Trophoblast cell (in vitro differentiated cells and primary cell): ENCODE measurements at regions not wholly inside any gene's neighbourhood (a gene's known extent, or its start where the extent isn't known, plus 50 kb on each side); places are given as distances from the start of the nearest gene placed in this dataset.

ENCODE experiments used
- DNase-seq, 2 donors: peaks; one replicate each; pipeline ENCODE4 v3.0.0-alpha.2; 2016
- H2AFZ ChIP-seq: 2 replicates; pipeline ENCODE4 v1.6.1; 2013; ENCODE audit warnings: low read length, moderate library complexity, mild to moderate bottlenecking; ENCODE audit not compliant: insufficient read depth, poor library complexity
- H2AK5ac ChIP-seq: 2 replicates; pipeline ENCODE4 v1.6.1; 2013; ENCODE audit warnings: mild to moderate bottlenecking, low read length
- H2BK120ac ChIP-seq: 2 replicates; pipeline ENCODE4 v1.6.1; 2013; ENCODE audit warnings: low read length, mild to moderate bottlenecking, moderate library complexity; ENCODE audit not compliant: insufficient read depth, poor library complexity
- H2BK12ac ChIP-seq: 2 replicates; pipeline ENCODE4 v1.6.1; 2013; ENCODE audit warnings: mild to moderate bottlenecking, low read length, moderate library complexity
- H2BK5ac ChIP-seq: 2 replicates; pipeline ENCODE4 v1.6.1; 2013; ENCODE audit warnings: low read length, low read depth, moderate library complexity, mild to moderate bottlenecking; ENCODE audit not compliant: poor library complexity
- H3K14ac ChIP-seq: 2 replicates; pipeline ENCODE4 v1.6.1; 2013; ENCODE audit warnings: mild to moderate bottlenecking, low read length
- H3K18ac ChIP-seq: 2 replicates; pipeline ENCODE4 v1.6.1; 2013; ENCODE audit warnings: mild to moderate bottlenecking, low read length
- H3K23ac ChIP-seq: 2 replicates; pipeline ENCODE4 v1.6.1; 2013; ENCODE audit warnings: low read length
- H3K27ac ChIP-seq: 2 replicates; pipeline ENCODE4 v1.5.1; 2013; ENCODE audit warnings: low read depth, mild to moderate bottlenecking, inconsistent platforms, low read length, moderate library complexity
- H3K27me3 ChIP-seq: 2 replicates; pipeline ENCODE4 v1.6.1; 2013; ENCODE audit warnings: inconsistent platforms, mild to moderate bottlenecking, low read length, moderate library complexity; ENCODE audit not compliant: insufficient read depth
- H3K36me3 ChIP-seq, 2 experiments: 1 replicate in 1 of 2; 2 replicates in 1 of 2; pipeline ENCODE4 v1.6.1; 2013; ENCODE audit warnings: low read length in 2 of 2, mild to moderate bottlenecking in 2 of 2, moderate library complexity in 1 of 2; ENCODE audit not compliant: insufficient read depth in 2 of 2, control insufficient read depth in 1 of 2
- H3K4ac ChIP-seq: 2 replicates; pipeline ENCODE4 v1.6.1; 2013; ENCODE audit warnings: low read depth, mild to moderate bottlenecking, low read length, moderate library complexity
- H3K4me1 ChIP-seq, 2 experiments: 1 replicate in 1 of 2; 2 replicates in 1 of 2; pipeline ENCODE4 v1.6.1; 2013; ENCODE audit warnings: low read length in 2 of 2, mild to moderate bottlenecking in 2 of 2, moderate library complexity in 1 of 2; ENCODE audit not compliant: insufficient read depth in 2 of 2, control insufficient read depth in 1 of 2
- H3K4me2 ChIP-seq: 2 replicates; pipeline ENCODE4 v1.6.1; 2013; ENCODE audit warnings: inconsistent platforms, mild to moderate bottlenecking, low read length, moderate library complexity
- H3K4me3 ChIP-seq: 2 replicates; pipeline ENCODE4 v1.5.1; 2013; ENCODE audit warnings: mild to moderate bottlenecking, low read depth, low read length, inconsistent platforms
- H3K79me1 ChIP-seq: one replicate; pipeline ENCODE4 v1.6.1; 2013; ENCODE audit warnings: low read length
- H3K79me2 ChIP-seq: 2 replicates; pipeline ENCODE4 v1.6.1; 2013; ENCODE audit warnings: low read length, mild to moderate bottlenecking; ENCODE audit not compliant: control insufficient read depth, insufficient read depth, poor library complexity
- H3K9ac ChIP-seq: 2 replicates; pipeline ENCODE4 v1.6.1; 2013; ENCODE audit warnings: mild to moderate bottlenecking, low read length
- H3K9me3 ChIP-seq: 2 replicates; pipeline ENCODE4 v1.6.1; 2013; ENCODE audit warnings: low read depth, mild to moderate bottlenecking, control low read depth, inconsistent platforms, low read length; ENCODE audit not compliant: insufficient read depth
- H4K12ac ChIP-seq: 2 replicates; pipeline ENCODE4 v1.6.1; 2013; ENCODE audit warnings: low read depth, mild to moderate bottlenecking, low read length, moderate library complexity
- H4K8ac ChIP-seq: 2 replicates; pipeline ENCODE4 v1.6.1; 2013; ENCODE audit warnings: low read depth, mild to moderate bottlenecking, low read length, moderate library complexity
- H4K91ac ChIP-seq: one replicate; pipeline ENCODE4 v1.6.1; 2013; ENCODE audit warnings: low read depth, mild to moderate bottlenecking, low read length, moderate library complexity
- WGBS: extraction: QIAGEN DNeasy Blood & Tissue Kit; methylation state at CpG from one replicate; pipeline ENCODE4 v1.1.7; 2013; ENCODE audit warnings: missing lambda C conversion rate; ENCODE audit not compliant: insufficient read length, insufficient coverage; ENCODE audit errors: extremely low coverage; 5-methylcytosine and 5-hydroxymethylcytosine counted together

- no CpG with 5 or more reads among the region's 5 CpGs for WGBS
Observed at GRCh38 chr10:3631701-3632330, 153.2 kb downstream of the KLF6 start.

GRCh38 chr10:3631291-3631690, 153.7 kb downstream of the KLF6 start:
- WGBS, result no CpG with 5 or more reads among the region's 2 CpGs
- peaks cover 5% of the 10 kb centered on the region for H3K79me1 ChIP-seq
- no peak overlapping the region for H4K91ac ChIP-seq

More at GRCh38 chr10:3631701-3632330, 153.2 kb downstream of the KLF6 start:
- peaks cover 7% of the 10 kb centered on the region in 2 experiments for H3K4me1 ChIP-seq
- H3K9ac ChIP-seq, result no peak overlapping the region
- peaks cover 8% of the 10 kb centered on the region for H3K79me1 ChIP-seq
- H3K4me3 ChIP-seq, result no peak overlapping the region
- no peaks in the 10 kb centered on the region for H3K36me3 ChIP-seq
- H3K4me2 ChIP-seq, result no peak overlapping the region
- peak; percentile 35 to 82 for DNase-seq
- no peak overlapping the region for H3K23ac ChIP-seq
- no peak overlapping the region for H4K8ac ChIP-seq
- no peak overlapping the region for H3K27ac ChIP-seq
- no peak overlapping the region for H3K18ac ChIP-seq
- H3K79me2 ChIP-seq, result no peaks in the 10 kb centered on the region
- no peak overlapping the region for H2BK120ac ChIP-seq
- H2AFZ ChIP-seq, result no peak overlapping the region
- no peak overlapping the region for H4K12ac ChIP-seq
- no peaks in the 10 kb centered on the region for H3K27me3 ChIP-seq
- no peak overlapping the region for H3K4ac ChIP-seq
- no peak overlapping the region for H3K14ac ChIP-seq
- H2BK5ac ChIP-seq, result no peak overlapping the region
- H4K91ac ChIP-seq, result no peak overlapping the region
- no peak overlapping the region for H2AK5ac ChIP-seq
- no peak overlapping the region for H2BK12ac ChIP-seq
- H3K9me3 ChIP-seq, result no peaks in the 10 kb centered on the region

GRCh38 chr10:3625959-3626751, 158.9 kb downstream of the KLF6 start:
- no peaks in the 10 kb centered on the region for H3K27me3 ChIP-seq
- no peak overlapping the region for H3K14ac ChIP-seq
- H3K9ac ChIP-seq, result no peak overlapping the region
- peaks cover 2% of the 10 kb centered on the region for H3K9me3 ChIP-seq
- H3K4me1 ChIP-seq, result peaks cover 3 to 13% of the 10 kb centered on the region in 2 experiments
- no peak overlapping the region for H3K27ac ChIP-seq
- no peak overlapping the region for H2BK5ac ChIP-seq
- H2BK120ac ChIP-seq, result peak overlapping the region; percentile 19
- no peak overlapping the region for H3K23ac ChIP-seq
- H3K18ac ChIP-seq, result no peak overlapping the region
- H3K4ac ChIP-seq, result no peak overlapping the region
- H2AK5ac ChIP-seq, result no peak overlapping the region
- H3K79me1 ChIP-seq, result peaks cover 6% of the 10 kb centered on the region
- H2BK12ac ChIP-seq, result peak overlapping the region; percentile 30
- no peak overlapping the region for H2AFZ ChIP-seq
- no peak overlapping the region for H4K8ac ChIP-seq
- H4K91ac ChIP-seq, result no peak overlapping the region
- no peak overlapping the region for H3K4me3 ChIP-seq
- no peak overlapping the region for H4K12ac ChIP-seq
- H3K79me2 ChIP-seq, result no peaks in the 10 kb centered on the region
- H3K4me2 ChIP-seq, result no peak overlapping the region
- WGBS, result no CpG with 5 or more reads among the region's 11 CpGs
- DNase-seq, result peak in 1 of 2 donors; percentile 66
- no peaks in the 10 kb centered on the region for H3K36me3 ChIP-seq

More at GRCh38 chr10:3631291-3631690, 153.7 kb downstream of the KLF6 start:
- no peaks in the 10 kb centered on the region for H3K79me2 ChIP-seq
- H3K23ac ChIP-seq, result no peak overlapping the region
- DNase-seq, result no peak
- no peak overlapping the region for H2BK120ac ChIP-seq
- no peak overlapping the region for H4K8ac ChIP-seq
- H3K4me3 ChIP-seq, result no peak overlapping the region
- H3K4me2 ChIP-seq, result no peak overlapping the region
- H3K27ac ChIP-seq, result no peak overlapping the region
- H2BK12ac ChIP-seq, result peak overlapping the region; percentile 43
- H4K12ac ChIP-seq, result no peak overlapping the region
- H3K4ac ChIP-seq, result no peak overlapping the region
- peak overlapping the region; percentile 15 for H2AK5ac ChIP-seq
- H3K27me3 ChIP-seq, result no peaks in the 10 kb centered on the region
- H2BK5ac ChIP-seq, result no peak overlapping the region
- no peaks in the 10 kb centered on the region for H3K36me3 ChIP-seq
- H2AFZ ChIP-seq, result no peak overlapping the region
- H3K18ac ChIP-seq, result no peak overlapping the region
- H3K9me3 ChIP-seq, result no peaks in the 10 kb centered on the region
- no peak overlapping the region for H3K14ac ChIP-seq
- H3K9ac ChIP-seq, result peak overlapping the region; percentile 36
- H3K4me1 ChIP-seq, result peaks cover 1 to 5% of the 10 kb centered on the region in 2 experiments

- no peak overlapping the region for H4K8ac ChIP-seq
- H3K9me3 ChIP-seq, result peaks cover 2% of the 10 kb centered on the region
- no peaks in the 10 kb centered on the region for H3K79me2 ChIP-seq
- peak overlapping the region; percentile 30 for H3K27ac ChIP-seq
- H3K4me1 ChIP-seq, result peaks cover 3 to 13% of the 10 kb centered on the region in 2 experiments
- no peak overlapping the region for H3K18ac ChIP-seq
- H2BK120ac ChIP-seq, result no peak overlapping the region
- peak; percentile 92 to 97 for DNase-seq
- H3K14ac ChIP-seq, result no peak overlapping the region
- H4K12ac ChIP-seq, result no peak overlapping the region
- H2BK5ac ChIP-seq, result no peak overlapping the region
- H3K4ac ChIP-seq, result no peak overlapping the region
- H3K36me3 ChIP-seq, result no peaks in the 10 kb centered on the region
- no peak overlapping the region for H3K9ac ChIP-seq
- no peak overlapping the region for H2BK12ac ChIP-seq
- no peak overlapping the region for H2AK5ac ChIP-seq
- H4K91ac ChIP-seq, result no peak overlapping the region
- H3K27me3 ChIP-seq, result no peaks in the 10 kb centered on the region
- peak overlapping the region; percentile 3 for H3K4me2 ChIP-seq
- peaks cover 3% of the 10 kb centered on the region for H3K79me1 ChIP-seq
- no CpG with 5 or more reads among the region's 8 CpGs for WGBS
- H3K4me3 ChIP-seq, result no peak overlapping the region
- no peak overlapping the region for H2AFZ ChIP-seq
- no peak overlapping the region for H3K23ac ChIP-seq
Observed at GRCh38 chr10:3624367-3624766, 160.6 kb downstream of the KLF6 start.
